ENCODE measurements at regions not wholly inside any gene's neighbourhood (a gene's known extent, or its start where the extent isn't known, plus 50 kb on each side); places are given as distances from the start of the nearest gene placed in this dataset.

GRCh38 chr7:131628634-131629033, 72.2 kb upstream of the PODXL start:
- TF ChIP-seq CTCF (conservative IDR thresholded peaks at IDR 0.05; ENCODE audit: low read length) (no peak), EZH2phosphoT487 (IDR thresholded peaks at IDR 0.05; ENCODE audit: borderline replicate concordance) (no peak)
- no peak overlapping the region for H3K4me3 ChIP-seq (ENCODE audit: low read length, poor library complexity, severe bottlenecking)
- H3K9ac ChIP-seq (ENCODE audit: low read depth, low read length, poor library complexity, severe bottlenecking) = no peak overlapping the region
- H3K9me2 ChIP-seq (replicated peaks; ENCODE audit: low read depth, low read length) = no peaks in the 10 kb centered on the region
- H3K4me1 ChIP-seq (ENCODE audit: insufficient read depth, low read length, poor library complexity, severe bottlenecking) = no peaks in the 10 kb centered on the region
- no peaks in the 10 kb centered on the region for H3K79me2 ChIP-seq (ENCODE audit: insufficient read depth, low read length)
- no peak overlapping the region for H2AFZ ChIP-seq (ENCODE audit: low read length)
- H3F3A ChIP-seq (ENCODE audit: low read depth) = no peaks in the 10 kb centered on the region
- no peak overlapping the region for H3K4me2 ChIP-seq (ENCODE audit: low read depth, low read length, poor library complexity, severe bottlenecking)
- H3K27me3 ChIP-seq (ENCODE audit: insufficient read depth, low read length, poor library complexity, severe bottlenecking) = no peaks in the 10 kb centered on the region
- H3K36me3 ChIP-seq (ENCODE audit: insufficient read depth, low read length) = no peaks in the 10 kb centered on the region
- no peaks in the 10 kb centered on the region for H3K9me3 ChIP-seq (ENCODE audit: insufficient read depth, low read depth, low read length)
- H4K20me1 ChIP-seq (ENCODE audit: insufficient read depth, low read length, poor library complexity, severe bottlenecking) = no peaks in the 10 kb centered on the region

- H3K79me2 ChIP-seq (ENCODE audit: insufficient read depth, low read length) = no peaks in the 10 kb centered on the region
- no peaks in the 10 kb centered on the region for H3K27me3 ChIP-seq (ENCODE audit: insufficient read depth, low read length, poor library complexity, severe bottlenecking)
- no peaks in the 10 kb centered on the region for H4K20me1 ChIP-seq (ENCODE audit: insufficient read depth, low read length, poor library complexity, severe bottlenecking)
- H3F3A ChIP-seq (ENCODE audit: low read depth) = no peaks in the 10 kb centered on the region
- no peaks in the 10 kb centered on the region for H3K9me2 ChIP-seq (replicated peaks; ENCODE audit: low read depth, low read length)
- no peak overlapping the region for H3K9ac ChIP-seq (ENCODE audit: low read depth, low read length, poor library complexity, severe bottlenecking)
- no peak for TF ChIP-seq EZH2phosphoT487 (IDR thresholded peaks at IDR 0.05; ENCODE audit: borderline replicate concordance)
- TF ChIP-seq CTCF (conservative IDR thresholded peaks at IDR 0.05; ENCODE audit: low read length) = no peak
- H3K36me3 ChIP-seq (ENCODE audit: insufficient read depth, low read length) = no peaks in the 10 kb centered on the region
- no peak overlapping the region for H3K4me2 ChIP-seq (ENCODE audit: low read depth, low read length, poor library complexity, severe bottlenecking)
- H3K4me3 ChIP-seq (ENCODE audit: low read length, poor library complexity, severe bottlenecking) = no peak overlapping the region
- H2AFZ ChIP-seq (ENCODE audit: low read length) = no peak overlapping the region
- no peaks in the 10 kb centered on the region for H3K9me3 ChIP-seq (ENCODE audit: insufficient read depth, low read depth, low read length)
- H3K4me1 ChIP-seq (ENCODE audit: insufficient read depth, low read length, poor library complexity, severe bottlenecking) = no peaks in the 10 kb centered on the region
Observed at GRCh38 chr7:131627735-131628190, 71.3 kb upstream of the PODXL start.

GRCh38 chr7:131626643-131627042, 70.2 kb upstream of the PODXL start:
- H3K9ac ChIP-seq (ENCODE audit: low read depth, low read length, poor library complexity, severe bottlenecking) = no peak overlapping the region
- H4K20me1 ChIP-seq (ENCODE audit: insufficient read depth, low read length, poor library complexity, severe bottlenecking) = no peaks in the 10 kb centered on the region
- no peaks in the 10 kb centered on the region for H3K4me1 ChIP-seq (ENCODE audit: insufficient read depth, low read length, poor library complexity, severe bottlenecking)
- no peaks in the 10 kb centered on the region for H3K36me3 ChIP-seq (ENCODE audit: insufficient read depth, low read length)
- H3K4me2 ChIP-seq (ENCODE audit: low read depth, low read length, poor library complexity, severe bottlenecking) = no peak overlapping the region
- no peaks in the 10 kb centered on the region for H3K79me2 ChIP-seq (ENCODE audit: insufficient read depth, low read length)
- no peaks in the 10 kb centered on the region for H3F3A ChIP-seq (ENCODE audit: low read depth)
- no peaks in the 10 kb centered on the region for H3K9me3 ChIP-seq (ENCODE audit: insufficient read depth, low read depth, low read length)
- H2AFZ ChIP-seq (ENCODE audit: low read length) = no peak overlapping the region
- H3K9me2 ChIP-seq (replicated peaks; ENCODE audit: low read depth, low read length) = no peaks in the 10 kb centered on the region
- TF ChIP-seq EZH2phosphoT487 (IDR thresholded peaks at IDR 0.05; ENCODE audit: borderline replicate concordance) (no peak), CTCF (conservative IDR thresholded peaks at IDR 0.05; ENCODE audit: low read length) (no peak)
- no peaks in the 10 kb centered on the region for H3K27me3 ChIP-seq (ENCODE audit: insufficient read depth, low read length, poor library complexity, severe bottlenecking)
- no peak overlapping the region for H3K4me3 ChIP-seq (ENCODE audit: low read length, poor library complexity, severe bottlenecking)
